ENCODE measurements at regions not wholly inside any gene's neighbourhood (a gene's known extent, or its start where the extent isn't known, plus 50 kb on each side); places are given as distances from the start of the nearest gene placed in this dataset.

DNA sequence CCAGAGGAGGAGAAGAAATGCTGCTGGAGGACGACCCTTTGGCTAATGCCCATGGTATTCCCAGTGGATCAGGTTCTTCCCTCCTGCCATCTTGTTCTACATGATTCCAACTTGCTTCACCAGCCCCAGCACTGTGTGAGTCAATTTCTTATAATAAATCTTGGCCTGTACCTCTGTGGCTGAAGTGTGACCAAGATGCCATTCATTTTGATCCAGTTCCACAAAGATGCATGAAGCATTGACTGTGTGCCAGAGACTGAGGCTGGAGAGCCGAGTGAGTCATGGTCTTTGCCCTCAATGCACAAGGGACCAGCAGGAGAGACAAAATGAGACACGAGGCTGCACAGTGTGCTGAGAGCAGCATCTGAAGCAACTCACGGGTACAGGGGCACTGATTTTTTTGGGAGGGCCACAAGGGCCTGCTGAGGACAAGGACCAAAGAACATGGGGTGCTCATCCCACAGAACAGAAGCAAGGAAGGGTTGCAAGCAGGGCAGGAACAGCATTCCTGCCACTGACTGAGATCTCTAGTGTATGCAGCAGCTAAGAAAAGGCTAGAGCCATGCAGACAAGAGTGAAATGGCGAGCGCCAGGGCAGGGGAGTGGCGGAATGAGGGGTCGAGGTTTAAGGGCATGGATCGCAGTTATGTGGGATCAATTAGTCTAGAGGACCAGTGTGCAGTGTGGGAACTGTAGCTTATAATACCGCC lies 207.0 kb downstream of the THBS2 start:
- H3K4me3 ChIP-seq, result no peak overlapping the region
- no peaks in the 10 kb centered on the region for H3K27me3 ChIP-seq
- H3K9me3 Mint-ChIP-seq, result no peaks in the 10 kb centered on the region
- H3K9ac ChIP-seq, result no peak overlapping the region
- DNase-seq (ENCODE audit: low spot score), result no peak
- TF ChIP-seq CTCF (IDR thresholded peaks at IDR 0.05) (no peak), EZH2phosphoT487 (IDR thresholded peaks at IDR 0.05) (no peak), EZH2 (IDR thresholded peaks at IDR 0.05) (no peak)
- no peak overlapping the region for H3K4me3 Mint-ChIP-seq
- no peaks in the 10 kb centered on the region for H3K36me3 ChIP-seq
- H3K4me2 ChIP-seq, result no peak overlapping the region
- no peaks in the 10 kb centered on the region for H3K36me3 Mint-ChIP-seq
- H2AFZ ChIP-seq (replicated peaks), result no peak overlapping the region
- peaks cover 9% of the 10 kb centered on the region for H3K27me3 Mint-ChIP-seq (ENCODE audit: insufficient read depth, low read depth)
- no peaks in the 10 kb centered on the region for H3K4me1 Mint-ChIP-seq
- H3F3A ChIP-seq (ENCODE audit: low read depth), result no peaks in the 10 kb centered on the region
- H3K27ac ChIP-seq, result no peak overlapping the region
- no peaks in the 10 kb centered on the region for H3K79me2 ChIP-seq (ENCODE audit: low read depth)
- no peak overlapping the region for H3K27ac Mint-ChIP-seq
- no peaks in the 10 kb centered on the region for H4K20me1 ChIP-seq (ENCODE audit: low read depth)
- no peaks in the 10 kb centered on the region for H3K4me1 ChIP-seq
- no peaks in the 10 kb centered on the region for H3K9me3 ChIP-seq (ENCODE audit: low read depth)

GRCh38 chr6:169046021-169046420 lies 207.6 kb downstream of the THBS2 start:
- Histone ChIP-seq H3K36me3 (no peaks in the 10 kb centered on the region), H3F3A (ENCODE audit: low read depth) (no peaks in the 10 kb centered on the region), H3K27ac (no peak overlapping the region), H3K27me3 (no peaks in the 10 kb centered on the region), H4K20me1 (ENCODE audit: low read depth) (no peaks in the 10 kb centered on the region), H3K9ac (no peak overlapping the region), H2AFZ (replicated peaks) (no peak overlapping the region), H3K4me2 (no peak overlapping the region), H3K4me3 (no peak overlapping the region), H3K79me2 (ENCODE audit: low read depth) (no peaks in the 10 kb centered on the region), H3K9me3 (ENCODE audit: low read depth) (no peaks in the 10 kb centered on the region), H3K4me1 (no peaks in the 10 kb centered on the region)
- no peaks in the 10 kb centered on the region for H3K4me1 Mint-ChIP-seq
- no peak overlapping the region for H3K27ac Mint-ChIP-seq
- H3K9me3 Mint-ChIP-seq, result no peaks in the 10 kb centered on the region
- no peak for TF ChIP-seq EZH2phosphoT487 (IDR thresholded peaks at IDR 0.05)
- TF ChIP-seq CTCF (IDR thresholded peaks at IDR 0.05), result no peak
- no peak overlapping the region for H3K4me3 Mint-ChIP-seq
- no peaks in the 10 kb centered on the region for H3K36me3 Mint-ChIP-seq
- H3K27me3 Mint-ChIP-seq (ENCODE audit: insufficient read depth, low read depth), result peaks cover 12% of the 10 kb centered on the region
- no peak for DNase-seq (ENCODE audit: low spot score)

DNA sequence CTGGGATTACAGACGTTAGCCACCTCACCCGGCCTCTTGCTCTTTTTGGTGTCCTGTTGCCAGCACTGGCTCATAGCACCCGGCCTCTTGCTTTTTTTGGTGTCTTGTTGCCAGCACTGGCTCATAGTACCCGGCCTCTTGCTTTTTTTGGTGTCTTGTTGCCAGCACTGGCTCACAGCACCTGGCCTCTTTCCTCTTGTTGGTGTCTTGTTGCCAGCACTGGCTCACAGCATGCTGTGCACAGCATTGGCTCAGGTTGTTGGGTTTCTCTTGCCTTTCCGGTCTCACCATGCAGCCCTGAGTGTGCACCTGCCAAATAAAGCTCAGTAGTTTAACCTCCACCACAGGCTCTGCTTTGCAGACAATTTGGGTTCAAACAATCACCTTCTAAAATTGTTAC lies 208.2 kb downstream of the THBS2 start:
- H3K27me3 Mint-ChIP-seq (ENCODE audit: insufficient read depth, low read depth), result peaks cover 12% of the 10 kb centered on the region
- Histone ChIP-seq H3K27me3 (no peaks in the 10 kb centered on the region), H3K4me2 (no peak overlapping the region), H4K20me1 (ENCODE audit: low read depth) (no peaks in the 10 kb centered on the region), H3K9ac (no peak overlapping the region), H3K27ac (no peak overlapping the region), H3K36me3 (no peaks in the 10 kb centered on the region), H2AFZ (replicated peaks) (no peak overlapping the region), H3K4me1 (no peaks in the 10 kb centered on the region), H3K9me3 (ENCODE audit: low read depth) (no peaks in the 10 kb centered on the region), H3F3A (ENCODE audit: low read depth) (no peaks in the 10 kb centered on the region), H3K79me2 (ENCODE audit: low read depth) (no peaks in the 10 kb centered on the region), H3K4me3 (no peak overlapping the region)
- H3K9me3 Mint-ChIP-seq, result no peaks in the 10 kb centered on the region
- no peak for DNase-seq (ENCODE audit: low spot score)
- no peak for TF ChIP-seq CTCF (IDR thresholded peaks at IDR 0.05)
- no peak for TF ChIP-seq EZH2phosphoT487 (IDR thresholded peaks at IDR 0.05)
- H3K36me3 Mint-ChIP-seq, result no peaks in the 10 kb centered on the region
- no peak overlapping the region for H3K4me3 Mint-ChIP-seq
- no peaks in the 10 kb centered on the region for H3K4me1 Mint-ChIP-seq
- H3K27ac Mint-ChIP-seq, result no peak overlapping the region
